IPS DF 4.7 (cell line): ENCODE measurements at regions not wholly inside any gene's neighbourhood (a gene's known extent, or its start where the extent isn't known, plus 50 kb on each side); places are given as distances from the start of the nearest gene placed in this dataset.

Source experiments
- DNase-seq: peaks from one replicate; pipeline ENCODE4 v3.0.0-alpha.2; 2013; ENCODE audit warnings: low spot score; ENCODE audit errors: extremely low read depth

GRCh38 chr6:26214803-26215584 lies 127.8 kb downstream of the HFE start:
- no peak for DNase-seq

- DNase-seq = no peak
These were observed 128.5 kb downstream of the HFE start for GRCh38 chr6:26215585-26216358.

GRCh38 chr6:26216359-26216885 lies 129.2 kb downstream of the HFE start:
- DNase-seq = no peak

- no peak for DNase-seq
These were observed 129.9 kb downstream of the HFE start for GRCh38 chr6:26216886-26217713.

GRCh38 chr6:26217714-26218075 lies 130.5 kb downstream of the HFE start:
- DNase-seq = no peak

GRCh38 chr6:26218824-26219223 lies 131.6 kb downstream of the HFE start:
- no peak for DNase-seq

- no peak for DNase-seq
These were observed 133.1 kb downstream of the HFE start for GRCh38 chr6:26220145-26220970.

- no peak for DNase-seq
These were observed 134.0 kb downstream of the HFE start for GRCh38 chr6:26221186-26221585.

- DNase-seq = no peak
These were observed 135.3 kb downstream of the HFE start for GRCh38 chr6:26222571-26222970.

- no peak for DNase-seq
These were observed 136.0 kb downstream of the HFE start for GRCh38 chr6:26223228-26223627.

GRCh38 chr6:26223650-26224546 lies 136.7 kb downstream of the HFE start:
- no peak for DNase-seq

GRCh38 chr6:26224547-26224912 lies 137.3 kb downstream of the HFE start:
- no peak for DNase-seq

- DNase-seq = peak; percentile 97
These were observed 138.0 kb downstream of the HFE start for GRCh38 chr6:26224940-26225847.

GRCh38 chr6:26225848-26226578 lies 138.8 kb downstream of the HFE start:
- no peak for DNase-seq

GRCh38 chr6:26226579-26226967 lies 138.4 kb upstream of the BTN3A2 start:
- no peak for DNase-seq

- DNase-seq = no peak
These were observed 134.6 kb upstream of the BTN3A2 start for GRCh38 chr6:26230351-26230750.

GRCh38 chr6:26231006-26231587 lies 133.9 kb upstream of the BTN3A2 start:
- DNase-seq = no peak
